ENCODE measurements at regions not wholly inside any gene's neighbourhood (a gene's known extent, or its start where the extent isn't known, plus 50 kb on each side); places are given as distances from the start of the nearest gene placed in this dataset.

GRCh38 chr7:85673876-85674275 is 487.0 kb upstream of the SEMA3D start:
- Mint-ChIP-seq H3K4me1 (no peaks in the 10 kb centered on the region), H3K9me3 (peaks cover 6 to 16% (median 11%) of the 10 kb centered on the region in 7 donors), H3K36me3 (no peaks in the 10 kb centered on the region), H3K4me3 (no peak overlapping the region), H3K27ac (no peak overlapping the region), H3K27me3 (ENCODE audit: low read depth in 3 of 3) (no peaks in the 10 kb centered on the region)
- WGBS (ENCODE audit: insufficient coverage): no CpG with 5 or more reads among the region's 2 CpGs
- Histone ChIP-seq H3K27ac (ENCODE audit: low read depth in 1 of 2, low read length in 2 of 2) (no peak overlapping the region), H4K20me1 (ENCODE audit: insufficient read depth, low read length) (no peaks in the 10 kb centered on the region), H3K36me3 (replicated peaks in 1 of 2; ENCODE audit: control insufficient read depth in 1 of 2, insufficient read depth in 2 of 2, low read length in 2 of 2) (no peaks in the 10 kb centered on the region), H3K79me2 (ENCODE audit: insufficient read depth, low read length) (no peaks in the 10 kb centered on the region), H3K4me1 (ENCODE audit: control insufficient read depth in 1 of 2, insufficient read depth in 2 of 2, low read length in 2 of 2) (no peaks in the 10 kb centered on the region), H2AFZ (ENCODE audit: insufficient read depth, low read depth, low read length, poor library complexity, severe bottlenecking) (no peak overlapping the region), H3K9me3 (replicated peaks in 1 of 2; ENCODE audit: control insufficient read depth in 1 of 2, insufficient read depth in 1 of 2, low read length in 2 of 2) (peaks cover 0 to 1% of the 10 kb centered on the region in 2 donors), H3K27me3 (ENCODE audit: control insufficient read depth in 2 of 2, insufficient read depth in 2 of 2, low read length in 2 of 2) (no peaks in the 10 kb centered on the region), H3K4me2 (replicated peaks; ENCODE audit: extremely low read depth, low read length, poor library complexity, severe bottlenecking) (no peak overlapping the region), H3K9ac (ENCODE audit: insufficient read depth, low read length, poor library complexity, severe bottlenecking) (no peak overlapping the region), H3K4me3 (replicated peaks in 1 of 3; ENCODE audit: low read depth in 2 of 3, low read length in 3 of 3) (no peak overlapping the region)
- intact Hi-C loops (cut with micrococcal nuclease): no loop called here
- TF ChIP-seq CTCF (IDR thresholded peaks at IDR 0.05): no peak
- no peak for DNase-seq

GRCh38 chr7:85669225-85669624 is 482.4 kb upstream of the SEMA3D start:
- intact Hi-C loops (cut with micrococcal nuclease): no loop called here

More at GRCh38 chr7:85669225-85669624, 482.4 kb upstream of the SEMA3D start:
- no CpG with 5 or more reads among the region's 3 CpGs for WGBS (ENCODE audit: insufficient coverage)
- no peaks in the 10 kb centered on the region for H3K36me3 ChIP-seq (replicated peaks in 1 of 2; ENCODE audit: control insufficient read depth in 1 of 2, insufficient read depth in 2 of 2, low read length in 2 of 2)
- H3K4me3 Mint-ChIP-seq: no peak overlapping the region
- no peaks in the 10 kb centered on the region for H3K36me3 Mint-ChIP-seq
- H4K20me1 ChIP-seq (ENCODE audit: insufficient read depth, low read length): no peaks in the 10 kb centered on the region
- no peak overlapping the region for H3K27ac Mint-ChIP-seq
- peaks cover 0 to 10% (median 4%) of the 10 kb centered on the region in 7 donors for H3K9me3 Mint-ChIP-seq
- no peaks in the 10 kb centered on the region for H3K79me2 ChIP-seq (ENCODE audit: insufficient read depth, low read length)
- no peaks in the 10 kb centered on the region for H3K27me3 Mint-ChIP-seq (ENCODE audit: low read depth in 3 of 3)
- no peaks in the 10 kb centered on the region for H3K9me3 ChIP-seq (replicated peaks in 1 of 2; ENCODE audit: control insufficient read depth in 1 of 2, insufficient read depth in 1 of 2, low read length in 2 of 2)
- no peak overlapping the region for H2AFZ ChIP-seq (ENCODE audit: insufficient read depth, low read depth, low read length, poor library complexity, severe bottlenecking)
- H3K4me2 ChIP-seq (replicated peaks; ENCODE audit: extremely low read depth, low read length, poor library complexity, severe bottlenecking): no peak overlapping the region
- no peaks in the 10 kb centered on the region for H3K27me3 ChIP-seq (ENCODE audit: control insufficient read depth in 2 of 2, insufficient read depth in 2 of 2, low read length in 2 of 2)
- H3K4me3 ChIP-seq (replicated peaks in 1 of 3; ENCODE audit: low read depth in 2 of 3, low read length in 3 of 3): no peak overlapping the region
- H3K4me1 ChIP-seq (ENCODE audit: control insufficient read depth in 1 of 2, insufficient read depth in 2 of 2, low read length in 2 of 2): no peaks in the 10 kb centered on the region
- DNase-seq: no peak
- H3K27ac ChIP-seq (ENCODE audit: low read depth in 1 of 2, low read length in 2 of 2): no peak overlapping the region
- TF ChIP-seq CTCF (IDR thresholded peaks at IDR 0.05): no peak
- H3K9ac ChIP-seq (ENCODE audit: insufficient read depth, low read length, poor library complexity, severe bottlenecking): no peak overlapping the region
- no peaks in the 10 kb centered on the region for H3K4me1 Mint-ChIP-seq
